HG02870 (cell line): ENCODE measurements at regions not wholly inside any gene's neighbourhood (a gene's known extent, or its start where the extent isn't known, plus 50 kb on each side); places are given as distances from the start of the nearest gene placed in this dataset.

Experiments used
- ATAC-seq: cut with Tn5 transposase; IDR thresholded peaks from one replicate; pipeline ENCODE4 v1.9.1; 2021; ENCODE audit warnings: mild to moderate bottlenecking, moderate library complexity; ENCODE audit not compliant: unreplicated experiment

DNA sequence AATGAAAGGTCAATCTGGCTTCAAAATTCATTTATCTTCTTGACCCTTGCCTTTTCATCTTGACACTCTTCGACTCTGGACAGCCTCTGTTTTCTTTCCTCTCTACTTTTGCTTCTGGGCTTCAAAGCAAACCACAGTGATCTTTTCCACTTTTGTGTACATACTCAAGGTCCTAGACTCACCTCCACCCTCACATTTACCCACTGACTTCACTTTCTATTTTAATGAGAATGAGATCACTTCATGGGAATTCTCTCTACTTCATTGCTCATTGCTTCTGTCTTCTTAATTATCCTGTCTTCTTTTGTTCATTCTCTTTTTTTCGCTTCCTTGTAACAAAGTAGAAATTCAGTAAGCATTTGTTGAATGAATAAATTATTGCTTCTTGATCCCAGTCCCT is 330.1 kb upstream of the HAND2 start:
- no peak for ATAC-seq

DNA sequence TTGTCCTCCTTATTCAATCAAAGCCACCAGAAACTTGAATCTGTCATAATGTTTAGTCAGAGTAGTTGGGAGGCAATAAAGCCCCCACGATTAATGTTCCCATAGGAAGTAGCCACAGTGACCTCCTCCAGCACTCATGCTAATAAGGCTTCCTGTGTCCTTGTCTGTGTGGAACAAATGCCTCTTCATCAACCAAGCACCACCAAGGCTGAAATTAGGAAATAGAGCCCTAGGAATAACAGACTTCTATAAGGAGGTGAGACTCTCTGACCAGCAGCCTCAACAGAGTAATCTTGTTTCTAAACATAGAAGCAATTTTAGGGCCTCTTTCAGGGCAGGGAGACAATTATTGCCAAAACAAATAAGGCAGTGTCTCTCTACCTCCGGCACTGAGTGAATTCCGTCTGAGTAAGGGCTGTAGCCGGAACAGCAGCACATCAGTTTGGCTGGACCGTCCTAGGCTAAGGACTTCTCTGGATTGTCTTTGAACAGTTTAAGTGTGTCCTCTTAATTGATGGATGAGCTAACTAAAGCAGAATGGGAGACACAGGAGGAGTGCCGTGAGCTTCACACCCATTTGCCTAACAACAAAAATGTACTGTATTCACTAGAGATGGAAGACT is 329.2 kb upstream of the HAND2 start:
- ATAC-seq: no peak

DNA sequence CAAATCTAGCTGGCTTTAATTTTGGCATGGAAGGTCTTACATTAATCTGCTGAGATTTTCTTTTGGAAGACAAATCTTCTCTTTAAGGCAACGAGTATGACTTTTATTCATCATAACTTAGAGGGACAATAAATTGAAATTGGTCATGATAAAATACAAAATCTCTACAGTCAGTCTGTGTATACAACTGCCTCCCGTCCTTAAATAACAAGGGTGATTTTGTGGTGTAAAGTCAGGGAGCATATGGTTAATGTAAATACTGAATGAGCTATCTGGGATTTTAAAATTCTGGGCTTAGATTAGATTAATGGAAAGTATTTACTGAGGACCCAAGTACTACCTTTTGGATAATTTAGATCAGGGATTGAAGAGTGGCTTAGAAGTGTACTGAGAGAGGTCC is 328.4 kb upstream of the HAND2 start:
- ATAC-seq: no peak

DNA sequence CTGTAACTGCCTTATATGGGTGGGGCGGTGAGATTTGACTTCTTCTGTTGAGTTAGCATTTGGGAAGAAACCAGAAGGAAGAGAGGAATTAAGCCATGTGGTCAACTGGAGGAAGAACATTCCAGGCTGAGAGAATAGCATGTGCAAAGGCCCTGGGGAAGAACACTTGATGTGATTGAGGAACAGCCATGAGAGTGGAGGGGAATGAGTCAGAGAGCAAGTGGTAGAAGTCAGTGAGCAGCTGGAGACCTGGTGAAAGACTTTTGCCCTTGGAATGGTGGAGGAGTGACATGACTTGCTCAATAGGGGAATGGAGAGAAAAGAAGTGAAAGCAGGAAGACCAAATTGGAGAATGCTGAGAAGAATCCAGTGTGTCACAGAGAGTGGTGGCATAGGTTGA is 327.8 kb upstream of the HAND2 start:
- no peak for ATAC-seq

DNA sequence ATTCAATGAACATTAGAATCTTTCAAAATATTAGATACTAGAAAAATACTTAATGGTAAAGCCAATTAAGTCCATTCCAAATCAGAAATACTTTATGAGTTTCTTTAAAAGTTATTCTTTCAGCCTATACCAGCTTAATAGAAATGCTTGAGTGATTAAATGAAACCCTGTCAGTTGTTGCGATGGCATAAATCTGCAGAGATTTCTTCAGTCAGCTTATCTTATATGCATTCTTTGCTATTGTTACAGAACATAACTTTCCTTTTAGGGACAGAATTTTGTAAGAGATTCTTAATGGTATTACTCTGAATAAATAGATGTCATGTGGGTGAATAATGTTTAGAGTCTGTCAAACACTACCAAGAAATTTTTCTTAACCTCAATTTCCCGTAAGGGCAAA is 325.0 kb upstream of the HAND2 start:
- no peak for ATAC-seq

DNA sequence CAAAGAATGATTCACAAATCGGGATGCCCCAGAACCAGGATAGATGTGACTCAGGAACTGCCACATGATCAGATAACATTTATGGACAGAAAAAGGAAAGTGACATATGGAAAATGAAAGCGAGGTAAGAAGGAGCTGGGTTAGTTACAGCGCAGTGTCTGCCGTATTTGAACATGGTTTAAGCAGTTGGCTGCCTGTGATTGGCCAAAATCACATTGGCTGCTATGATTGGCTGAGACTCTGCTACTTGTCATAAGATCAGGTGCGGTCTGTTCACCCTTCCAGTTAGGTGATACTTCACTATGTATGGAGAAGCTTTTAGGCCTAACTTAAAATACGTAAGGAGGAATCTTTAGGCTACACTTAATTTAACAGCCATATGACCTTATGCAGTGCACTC is 322.7 kb upstream of the HAND2 start:
- ATAC-seq: no peak

DNA sequence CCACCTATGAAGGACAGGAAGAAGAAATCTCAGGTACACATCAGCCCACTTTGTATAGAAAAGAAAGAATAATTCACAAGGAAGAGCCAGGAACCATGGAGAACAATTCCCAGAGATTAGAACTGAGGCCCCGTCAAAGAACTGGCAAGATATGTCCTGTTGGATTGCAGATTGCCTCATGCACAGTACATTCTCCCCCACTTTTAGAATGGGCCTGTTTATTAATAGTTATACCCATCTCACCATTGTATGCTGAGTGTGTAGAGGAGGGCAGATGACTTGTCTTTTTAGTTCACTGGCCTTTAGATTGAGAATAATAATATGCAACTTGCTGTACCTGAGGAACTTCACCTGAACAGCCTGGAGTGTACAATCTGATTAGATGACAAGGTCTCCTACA is 315.6 kb upstream of the HAND2 start:
- ATAC-seq: no peak

DNA sequence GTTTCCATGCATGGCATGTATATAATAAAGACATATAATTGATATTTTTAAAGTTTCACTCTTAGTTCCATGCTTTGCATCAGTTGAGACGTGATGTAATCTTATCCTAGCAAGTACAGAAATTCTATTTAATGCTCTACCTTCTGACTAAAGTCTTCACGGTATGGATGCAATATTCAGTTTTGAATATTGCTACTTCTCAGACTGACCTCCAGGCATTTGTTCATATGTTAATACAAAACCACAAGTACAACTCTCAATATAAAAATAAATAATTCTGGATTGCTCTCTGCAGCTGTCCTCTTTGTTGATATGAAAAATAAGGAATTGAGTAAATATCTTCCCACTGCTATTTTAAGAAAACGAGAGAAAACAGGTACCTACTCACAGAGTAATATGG is 309.8 kb upstream of the HAND2 start:
- ATAC-seq: no peak

DNA sequence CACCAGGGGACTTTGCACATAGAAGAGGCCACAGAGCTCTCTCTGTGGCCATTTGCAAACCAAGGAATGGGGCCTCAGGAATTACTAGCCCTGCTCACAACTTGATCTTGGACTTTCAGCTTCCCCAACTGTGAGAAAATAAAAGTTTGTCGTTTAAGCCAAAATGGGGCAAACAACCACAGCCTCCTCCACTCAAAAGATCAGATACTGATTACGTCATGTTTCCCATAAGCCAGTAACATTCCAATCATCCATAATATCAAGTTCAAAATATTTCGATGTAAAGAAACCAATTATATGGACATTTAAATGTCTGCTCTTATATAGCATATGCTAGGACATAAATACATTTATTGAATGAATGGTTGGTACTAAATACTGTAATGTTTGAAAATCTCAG is 307.5 kb upstream of the HAND2 start:
- no peak for ATAC-seq

DNA sequence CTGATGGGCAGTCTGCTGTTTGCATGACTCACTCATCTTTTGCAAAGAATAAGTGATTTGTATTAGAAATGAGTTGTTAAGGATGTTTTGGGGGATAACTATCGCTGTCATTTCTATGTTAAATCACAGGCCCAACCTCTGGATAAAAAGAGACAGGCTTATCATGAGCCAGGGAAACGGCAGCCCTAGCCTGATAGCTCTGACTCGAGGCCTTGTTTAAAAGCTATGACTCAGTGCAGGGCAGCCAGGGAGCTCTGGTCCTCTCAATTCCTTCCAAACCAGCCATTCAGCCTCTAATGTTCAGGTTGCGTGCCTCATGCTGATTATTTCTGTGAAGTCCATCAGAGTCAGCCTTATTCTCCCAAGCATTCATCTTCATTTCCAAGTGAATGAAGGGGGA is 305.9 kb upstream of the HAND2 start:
- no peak for ATAC-seq

DNA sequence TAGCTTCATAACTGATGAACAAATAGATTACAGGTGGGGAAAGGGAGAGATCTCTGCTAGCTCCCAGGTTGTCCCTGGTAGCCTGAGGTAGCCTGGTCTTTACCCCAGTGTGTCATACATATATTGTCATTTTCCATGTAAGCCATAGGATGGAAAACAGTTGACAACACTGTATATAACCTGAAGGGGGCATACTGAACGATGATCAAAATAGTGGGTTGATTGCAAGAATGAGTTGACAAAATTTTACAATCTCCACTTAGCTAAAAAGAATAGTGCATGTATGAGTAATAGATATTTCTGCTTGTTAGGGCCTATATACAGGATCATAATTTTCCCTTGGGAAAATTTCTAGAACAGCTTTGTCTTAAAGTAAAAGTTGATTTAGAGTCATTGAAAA is 304.1 kb upstream of the HAND2 start:
- no peak for ATAC-seq

DNA sequence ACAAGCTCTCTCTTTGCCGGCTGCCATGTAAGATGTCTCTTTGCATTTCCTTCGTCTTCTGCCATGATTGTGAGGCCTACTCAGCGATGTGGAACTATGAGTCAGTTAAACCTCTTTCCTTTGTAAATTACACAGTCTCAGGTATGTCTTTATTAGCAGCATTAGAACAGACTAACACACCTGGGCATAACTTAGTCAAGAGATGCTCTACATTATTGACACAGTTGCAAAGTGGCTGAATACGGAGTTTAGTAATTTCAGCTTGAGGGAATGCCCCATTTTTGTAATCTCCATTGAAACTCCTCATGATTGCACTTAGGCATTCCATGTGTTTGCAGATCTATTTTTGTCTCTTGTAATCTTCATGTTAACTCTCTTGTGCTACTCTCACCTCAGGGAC is 299.5 kb upstream of the HAND2 start:
- no peak for ATAC-seq

DNA sequence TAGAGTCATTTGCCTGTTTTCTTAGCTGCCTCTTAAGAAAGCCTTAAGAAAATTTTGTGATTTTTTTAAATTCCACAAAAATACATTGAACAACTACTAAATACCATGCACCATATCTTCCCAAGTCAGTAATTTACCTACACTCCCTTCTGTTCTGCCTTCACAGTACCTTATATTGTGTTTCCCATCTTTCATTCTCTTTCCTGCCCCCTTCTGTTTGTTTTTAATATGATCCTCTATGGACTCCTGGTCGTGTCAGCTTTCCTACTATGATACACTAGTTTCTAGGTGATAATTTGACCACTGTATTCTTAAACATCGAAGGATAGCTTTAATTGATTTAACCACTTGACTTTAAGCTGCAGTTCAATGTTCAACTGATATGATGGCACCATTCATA is 297.7 kb upstream of the HAND2 start:
- ATAC-seq: no peak

DNA sequence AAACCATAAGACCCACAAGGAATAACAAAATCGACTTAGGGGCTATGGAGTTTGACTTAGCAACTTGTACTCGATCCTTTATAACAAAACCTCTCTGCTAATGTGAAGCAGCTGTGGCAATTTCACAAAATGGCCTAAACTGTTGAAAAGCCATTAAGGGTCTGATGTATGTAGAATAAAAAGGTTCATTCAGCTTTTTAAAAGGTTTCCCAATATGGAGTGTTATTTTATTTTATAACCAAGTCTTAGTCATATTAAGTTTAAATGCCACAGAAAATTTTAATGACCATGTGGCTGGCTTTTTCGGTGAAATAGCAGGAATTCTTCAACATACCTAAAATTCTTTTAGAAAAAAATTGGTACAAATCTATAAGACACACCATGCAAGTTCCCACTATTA is 291.8 kb upstream of the HAND2 start:
- ATAC-seq: no peak

DNA sequence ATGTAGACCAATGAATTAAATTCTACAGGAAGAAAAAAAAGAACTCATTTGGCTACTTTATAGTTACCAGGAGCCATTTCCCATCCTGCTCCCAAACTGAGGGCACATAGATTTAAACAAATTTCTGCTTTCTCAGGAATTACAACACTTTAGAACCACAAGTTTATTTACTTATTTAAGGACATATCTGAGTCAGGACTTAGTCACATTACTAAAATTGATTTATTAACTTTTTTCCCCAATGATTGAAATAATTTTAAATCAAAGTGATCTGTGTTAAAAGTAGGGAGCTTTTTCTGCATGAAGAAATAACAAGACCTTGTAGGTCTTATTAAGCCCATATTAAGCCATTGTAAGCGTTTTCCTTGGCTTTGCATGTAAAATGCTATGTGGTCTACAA is 291.0 kb upstream of the HAND2 start:
- no peak for ATAC-seq

DNA sequence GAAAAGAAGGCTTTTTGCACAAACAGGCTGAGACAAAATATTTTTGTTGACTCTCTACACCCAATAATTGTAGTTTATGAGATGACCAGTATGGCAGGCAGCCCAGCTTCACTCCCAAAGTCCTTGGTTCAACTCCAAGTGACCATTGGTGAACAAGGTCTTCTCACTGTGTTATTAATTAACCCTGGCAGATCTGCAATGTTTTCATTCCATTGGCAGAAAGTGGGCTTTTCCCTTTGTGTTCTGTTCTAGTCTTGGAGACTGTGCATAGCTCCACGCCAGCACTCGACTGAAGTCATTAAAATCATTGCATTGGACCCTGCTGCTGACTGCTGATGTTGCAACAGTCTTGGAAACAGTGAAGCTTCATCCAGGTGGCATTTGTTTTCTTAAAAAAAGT is 277.3 kb upstream of the HAND2 start:
- ATAC-seq: no peak

DNA sequence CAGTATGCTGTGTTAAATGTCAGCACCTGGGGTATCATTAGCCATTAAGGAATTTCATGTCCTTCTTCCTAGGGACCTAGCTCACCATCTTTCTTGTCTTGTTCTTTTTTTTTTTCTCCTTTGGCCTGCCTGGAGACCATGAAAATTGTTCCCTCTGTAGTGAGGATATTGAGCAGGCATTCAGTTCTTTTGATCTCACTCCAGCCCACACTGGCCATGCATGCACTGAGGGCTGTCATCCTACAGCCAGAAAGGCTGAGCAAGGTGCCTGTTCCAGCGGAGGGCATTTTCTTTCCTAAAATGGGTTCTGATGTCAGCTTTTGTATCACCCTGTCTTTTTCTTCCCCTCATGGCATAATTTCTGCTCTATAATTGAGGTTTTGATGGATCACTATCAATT is 275.9 kb upstream of the HAND2 start:
- ATAC-seq: no peak

DNA sequence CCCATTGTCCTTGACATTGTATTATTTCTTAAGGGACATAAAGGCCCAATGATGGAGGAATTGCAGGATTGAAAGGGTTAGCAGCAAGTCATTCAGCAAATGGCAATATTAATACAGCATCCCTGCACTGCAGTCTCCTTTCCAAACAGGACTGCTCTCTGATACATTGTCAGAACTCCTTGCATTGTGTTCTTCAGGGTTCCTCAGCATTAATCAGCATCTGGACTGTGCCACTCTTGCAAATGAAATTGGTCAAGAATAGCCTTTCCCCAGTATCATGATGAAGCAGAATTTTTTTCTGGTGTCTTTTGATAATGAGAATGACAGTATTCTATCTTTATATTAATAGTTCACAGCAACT is 272.6 kb upstream of the HAND2 start:
- no peak for ATAC-seq

DNA sequence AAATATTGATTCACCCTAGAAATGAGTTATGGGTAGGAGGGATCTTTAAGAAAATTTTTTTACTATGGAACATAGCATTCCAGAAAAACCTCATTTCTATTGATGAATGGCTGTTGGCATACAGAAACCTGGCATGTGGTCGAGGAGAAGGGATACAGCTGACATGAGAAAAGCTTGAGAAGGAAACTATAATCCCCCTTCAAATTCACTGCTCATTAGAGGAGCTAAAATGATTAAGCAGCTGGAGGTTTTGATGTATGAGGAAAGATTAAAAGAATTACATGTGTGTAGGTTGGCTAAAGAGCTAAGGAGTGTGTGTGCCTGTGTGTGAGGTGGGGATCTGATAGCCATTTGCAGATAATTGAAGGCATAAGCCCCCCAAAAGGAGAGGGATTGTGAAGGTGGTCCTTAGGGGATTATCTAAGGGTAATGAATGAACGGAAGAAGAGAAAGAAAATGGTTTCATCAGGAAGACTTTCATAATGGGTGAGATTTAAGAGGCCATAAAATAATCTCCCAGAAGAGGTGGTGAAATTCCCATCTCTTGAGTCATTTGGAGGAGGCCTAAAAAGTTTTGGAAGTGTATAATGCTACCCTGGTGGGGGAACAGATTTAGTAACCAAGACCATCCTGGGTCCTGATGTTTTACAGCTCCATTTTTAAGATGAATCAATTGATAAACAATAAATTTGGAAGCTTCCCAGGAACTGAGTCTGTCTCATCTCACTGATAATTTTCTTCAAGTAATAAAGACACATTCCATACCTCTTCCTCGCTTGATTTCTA is 272.0 kb upstream of the HAND2 start:
- no peak for ATAC-seq

DNA sequence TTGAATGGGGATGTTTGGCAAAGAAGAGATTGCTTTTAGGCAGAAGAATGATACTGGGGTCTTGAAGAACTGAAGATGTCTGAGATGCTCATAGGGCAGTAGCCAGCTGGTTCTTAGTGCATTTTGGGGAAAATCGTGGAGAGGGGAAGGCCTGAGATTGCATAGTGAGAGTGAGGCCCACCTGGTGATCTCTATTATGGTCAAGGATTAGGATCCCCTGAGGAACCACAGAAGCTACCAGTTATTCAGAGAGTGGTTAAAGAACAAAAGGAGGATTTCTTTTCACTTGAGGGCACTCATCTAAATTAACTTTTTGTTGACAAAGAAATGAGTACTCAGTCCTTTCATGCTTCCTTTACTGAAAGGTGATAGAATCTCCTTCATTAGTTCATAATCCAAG is 271.3 kb upstream of the HAND2 start:
- no peak for ATAC-seq

DNA sequence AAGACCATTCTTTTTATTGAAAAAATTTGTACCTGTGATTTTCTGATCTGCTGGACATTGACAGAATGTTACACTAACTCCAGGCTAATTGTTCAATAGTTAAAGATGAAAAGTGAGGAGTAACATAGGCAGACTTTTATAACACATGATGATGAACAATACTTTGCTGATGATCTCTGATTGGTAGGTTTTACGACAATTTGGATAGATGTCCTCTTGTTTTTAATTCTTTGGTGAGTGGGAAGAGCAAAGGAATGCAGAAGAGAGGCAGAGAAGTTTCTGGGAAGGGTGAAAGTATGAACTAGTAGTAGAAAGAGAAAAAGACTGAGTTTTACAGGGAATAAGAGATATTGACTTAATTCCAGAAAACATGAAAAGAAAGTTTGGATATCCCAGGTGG is 267.3 kb upstream of the HAND2 start:
- no peak for ATAC-seq

DNA sequence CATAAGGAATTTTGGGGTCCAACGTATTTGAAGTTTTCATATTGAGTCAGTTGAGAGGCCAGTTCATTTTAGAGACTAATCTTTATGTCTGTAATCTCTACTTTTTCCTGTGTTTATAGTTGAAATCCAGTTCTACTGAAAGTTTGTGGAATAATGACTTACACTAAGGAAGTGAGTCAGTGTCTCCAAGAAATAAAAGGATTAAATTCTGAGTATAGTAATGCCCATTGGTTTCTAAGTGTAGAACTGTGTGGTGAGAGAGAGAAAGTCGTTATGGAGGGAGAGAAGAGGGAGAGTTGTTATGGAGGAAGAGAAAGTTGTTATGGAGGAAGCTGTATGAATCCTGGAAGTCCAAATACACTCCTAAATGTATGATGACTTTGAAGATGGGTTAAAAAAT is 264.6 kb upstream of the HAND2 start:
- no peak for ATAC-seq

DNA sequence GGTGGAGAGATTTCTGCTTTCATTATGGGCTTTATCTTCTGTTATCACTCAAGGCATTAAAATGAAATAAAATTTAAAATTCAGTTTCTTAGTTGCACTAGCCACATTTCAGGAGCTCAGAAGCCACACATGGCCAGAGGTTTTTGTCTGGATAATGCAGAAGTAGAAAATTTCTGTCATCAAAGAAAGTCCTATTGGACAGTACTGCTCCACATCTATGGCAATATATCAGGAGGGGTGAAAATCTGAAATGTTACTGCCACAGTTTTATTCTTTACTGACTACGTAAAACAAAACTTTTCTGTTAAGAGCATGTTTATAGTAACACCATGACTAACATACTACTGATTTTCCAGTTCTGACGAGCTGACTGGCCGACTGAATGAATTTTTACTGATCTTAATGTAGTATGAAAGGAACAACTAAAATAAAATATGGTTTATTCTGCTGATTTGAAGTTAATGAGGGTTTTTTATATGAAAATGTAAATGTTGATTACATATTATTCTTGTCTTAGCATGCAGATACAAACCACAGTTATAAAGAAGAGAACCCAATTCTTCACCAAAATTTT is 264.0 kb upstream of the HAND2 start:
- ATAC-seq: no peak
